GM21528 (cell line): ENCODE measurements at regions not wholly inside any gene's neighbourhood (a gene's known extent, or its start where the extent isn't known, plus 50 kb on each side); places are given as distances from the start of the nearest gene placed in this dataset.
"Not testable (repeated sequence)": the region's sequence is repeated elsewhere in the genome, so short reads cannot be mapped to it uniquely, and the experiment has no call there.

Experiments
- ATAC-seq: cut with Tn5 transposase; IDR thresholded peaks from one replicate; pipeline ENCODE4 v1.9.1; 2021; ENCODE audit warnings: mild to moderate bottlenecking, moderate library complexity; ENCODE audit not compliant: unreplicated experiment, low FRiP score

GRCh38 chr9:30243467-30243866 lies 2141.0 kb upstream of the ACO1 start:
- ATAC-seq: no peak

GRCh38 chr9:30244877-30245276 lies 2139.6 kb upstream of the ACO1 start:
- no peak for ATAC-seq

GRCh38 chr9:30250872-30251271 lies 2133.6 kb upstream of the ACO1 start:
- ATAC-seq: no peak

GRCh38 chr9:30258094-30258493 lies 2126.3 kb upstream of the ACO1 start:
- ATAC-seq: no peak

GRCh38 chr9:30280229-30280900 lies 2104.1 kb upstream of the ACO1 start:
- no peak for ATAC-seq

GRCh38 chr9:30289435-30289834 lies 2095.0 kb upstream of the ACO1 start:
- ATAC-seq: no peak

- not testable (repeated sequence) for ATAC-seq
Observed at GRCh38 chr9:30292026-30292425, 2092.4 kb upstream of the ACO1 start.

GRCh38 chr9:30293231-30293630 lies 2091.2 kb upstream of the ACO1 start:
- ATAC-seq: no peak

- no peak for ATAC-seq
Observed at GRCh38 chr9:30299126-30299780, 2085.2 kb upstream of the ACO1 start.

GRCh38 chr9:30301271-30301963 lies 2083.0 kb upstream of the ACO1 start:
- ATAC-seq: no peak

- ATAC-seq: no peak
Observed at GRCh38 chr9:30310711-30311110, 2073.7 kb upstream of the ACO1 start.

GRCh38 chr9:30329431-30329830 lies 2055.0 kb upstream of the ACO1 start:
- no peak for ATAC-seq

- ATAC-seq: no peak
Observed at GRCh38 chr9:30348904-30349303, 2035.5 kb upstream of the ACO1 start.

- ATAC-seq: no peak
Observed at GRCh38 chr9:30349526-30350513, 2034.6 kb upstream of the ACO1 start.

- ATAC-seq: no peak
Observed at GRCh38 chr9:30356221-30356620, 2028.2 kb upstream of the ACO1 start.

- ATAC-seq: no peak
Observed at GRCh38 chr9:30362373-30362772, 2022.1 kb upstream of the ACO1 start.

- not testable (repeated sequence) for ATAC-seq
Observed at GRCh38 chr9:30366140-30366539, 2018.3 kb upstream of the ACO1 start.

- no peak for ATAC-seq
Observed at GRCh38 chr9:30382271-30382670, 2002.2 kb upstream of the ACO1 start.

- ATAC-seq: no peak
Observed at GRCh38 chr9:30410273-30410672, 1974.2 kb upstream of the ACO1 start.

- no peak for ATAC-seq
Observed at GRCh38 chr9:30411571-30411970, 1972.9 kb upstream of the ACO1 start.

GRCh38 chr9:30459156-30459555 lies 1925.3 kb upstream of the ACO1 start:
- ATAC-seq: no peak
